HG03520 (cell line): ENCODE measurements at regions not wholly inside any gene's neighbourhood (a gene's known extent, or its start where the extent isn't known, plus 50 kb on each side); places are given as distances from the start of the nearest gene placed in this dataset.

Experiments
- ATAC-seq: cut with Tn5 transposase; IDR thresholded peaks from one replicate; pipeline ENCODE4 v1.9.1; 2021; ENCODE audit warnings: mild to moderate bottlenecking, moderate library complexity; ENCODE audit not compliant: unreplicated experiment

- no peak for ATAC-seq
Observed at GRCh38 chr2:237264480-237265219, 149.3 kb downstream of the COL6A3 start.

- no peak for ATAC-seq
Observed at GRCh38 chr2:237268004-237268708, 145.8 kb downstream of the COL6A3 start.

DNA sequence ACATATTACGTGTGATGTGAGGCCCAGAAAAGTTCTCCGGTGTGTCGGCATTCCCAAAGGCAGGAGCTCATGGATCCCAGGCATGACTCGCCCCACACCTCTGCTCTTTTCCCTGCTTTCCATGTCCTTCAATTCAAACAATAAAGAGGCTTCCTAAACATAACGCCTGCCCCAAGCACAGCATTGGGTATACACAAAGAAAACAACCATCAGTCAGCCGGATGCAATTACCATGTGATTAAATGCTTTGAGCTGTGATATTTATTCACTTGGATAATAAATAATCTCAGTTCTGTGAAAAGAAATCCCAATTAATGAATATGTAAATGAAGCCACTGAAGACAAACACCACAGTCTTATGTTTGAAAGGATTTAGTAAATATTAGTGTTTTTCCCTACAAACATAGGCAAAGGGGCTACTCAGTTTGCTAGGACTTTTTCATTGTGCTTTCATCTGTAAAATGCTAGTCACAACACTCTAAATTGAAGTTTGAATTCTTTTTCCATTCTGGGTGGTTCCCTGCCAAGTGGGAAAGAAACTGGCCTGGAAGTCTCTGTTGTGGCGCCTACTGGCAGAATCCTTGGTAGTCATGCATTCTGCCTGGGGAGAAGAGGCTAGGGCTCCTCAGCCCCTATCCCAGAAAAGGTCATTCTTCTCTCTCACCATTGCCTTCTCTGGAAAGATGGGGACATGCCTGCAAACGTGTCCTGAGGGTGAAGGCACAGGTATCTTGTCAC lies 144.7 kb downstream of the COL6A3 start:
- ATAC-seq, result no peak

GRCh38 chr2:237270520-237270919 lies 143.4 kb downstream of the COL6A3 start:
- ATAC-seq, result no peak

- no peak for ATAC-seq
Observed at GRCh38 chr2:237271698-237272652, 142.0 kb downstream of the COL6A3 start.
